ENCODE measurements at regions not wholly inside any gene's neighbourhood (a gene's known extent, or its start where the extent isn't known, plus 50 kb on each side); places are given as distances from the start of the nearest gene placed in this dataset.

- H3K27me3 ChIP-seq, result no peaks in the 10 kb centered on the region
- no peaks in the 10 kb centered on the region for H3K36me3 ChIP-seq
- in situ Hi-C loops (cut with MboI; ENCODE audit: low pct_ligation_motif_present in 1 of 4, low pct_unique_long_range_greater_than_20kb in 1 of 4, low sequenced_read_pairs in 3 of 4) (no loop called here), intact Hi-C loops (cut with DNase I; ENCODE audit: low total_unique reads) (no loop called here)
- TF ChIP-seq POLR2AphosphoS5 (IDR thresholded peaks at IDR 0.05), result no peak
- 70 to 80% methylated on average over 9 to 12 of the region's 12 CpGs for WGBS, 2 donors (ENCODE audit: low coverage in 1 of 2)
- no peaks in the 10 kb centered on the region for H3K9me3 ChIP-seq
- H3K27ac ChIP-seq, result no peak overlapping the region
- H3K4me3 ChIP-seq, result no peak overlapping the region
- DNase-seq, result no peak
- no peaks in the 10 kb centered on the region for H3K4me1 ChIP-seq
Measured at GRCh38 chr3:118705487-118706219, 329.0 kb downstream of the IGSF11 start.

GRCh38 chr3:118707991-118708390, 326.7 kb downstream of the IGSF11 start:
- no peak overlapping the region for H3K27ac ChIP-seq

GRCh38 chr3:118710532-118710931, 324.1 kb downstream of the IGSF11 start:
- in situ Hi-C loops (cut with MboI; ENCODE audit: low pct_ligation_motif_present in 1 of 4, low pct_unique_long_range_greater_than_20kb in 1 of 4, low sequenced_read_pairs in 3 of 4) (no loop called here), intact Hi-C loops (cut with DNase I; ENCODE audit: low total_unique reads) (no loop called here)
- H3K4me1 ChIP-seq, result no peaks in the 10 kb centered on the region
- H3K9me3 ChIP-seq, result no peaks in the 10 kb centered on the region
- TF ChIP-seq EP300 (IDR thresholded peaks at IDR 0.05; ENCODE audit: low read depth) (no peak), POLR2A (IDR thresholded peaks at IDR 0.05) (no peak), CTCF (IDR thresholded peaks at IDR 0.05) (no peak), POLR2AphosphoS5 (IDR thresholded peaks at IDR 0.05) (no peak)
- H3K4me3 ChIP-seq, result no peak overlapping the region
- H3K36me3 ChIP-seq, result no peaks in the 10 kb centered on the region
- no peak for DNase-seq
- no peak overlapping the region for H3K27ac ChIP-seq
- no peaks in the 10 kb centered on the region for H3K27me3 ChIP-seq
- WGBS, 2 donors (ENCODE audit: low coverage in 1 of 2), result 60 to 69% methylated on average over 2 of the region's 2 CpGs

More at GRCh38 chr3:118707991-118708390, 326.7 kb downstream of the IGSF11 start:
- TF ChIP-seq EP300 (IDR thresholded peaks at IDR 0.05; ENCODE audit: low read depth) (no peak), POLR2AphosphoS5 (IDR thresholded peaks at IDR 0.05) (no peak)
- Histone ChIP-seq H3K9me3 (no peaks in the 10 kb centered on the region), H3K36me3 (no peaks in the 10 kb centered on the region), H3K4me3 (no peak overlapping the region), H3K4me1 (no peaks in the 10 kb centered on the region), H3K27me3 (no peaks in the 10 kb centered on the region)
- intact Hi-C loops (cut with DNase I; ENCODE audit: low total_unique reads), result no loop called here
- in situ Hi-C loops (cut with MboI; ENCODE audit: low pct_ligation_motif_present in 1 of 4, low pct_unique_long_range_greater_than_20kb in 1 of 4, low sequenced_read_pairs in 3 of 4), result no loop called here
- DNase-seq, result no peak

DNA sequence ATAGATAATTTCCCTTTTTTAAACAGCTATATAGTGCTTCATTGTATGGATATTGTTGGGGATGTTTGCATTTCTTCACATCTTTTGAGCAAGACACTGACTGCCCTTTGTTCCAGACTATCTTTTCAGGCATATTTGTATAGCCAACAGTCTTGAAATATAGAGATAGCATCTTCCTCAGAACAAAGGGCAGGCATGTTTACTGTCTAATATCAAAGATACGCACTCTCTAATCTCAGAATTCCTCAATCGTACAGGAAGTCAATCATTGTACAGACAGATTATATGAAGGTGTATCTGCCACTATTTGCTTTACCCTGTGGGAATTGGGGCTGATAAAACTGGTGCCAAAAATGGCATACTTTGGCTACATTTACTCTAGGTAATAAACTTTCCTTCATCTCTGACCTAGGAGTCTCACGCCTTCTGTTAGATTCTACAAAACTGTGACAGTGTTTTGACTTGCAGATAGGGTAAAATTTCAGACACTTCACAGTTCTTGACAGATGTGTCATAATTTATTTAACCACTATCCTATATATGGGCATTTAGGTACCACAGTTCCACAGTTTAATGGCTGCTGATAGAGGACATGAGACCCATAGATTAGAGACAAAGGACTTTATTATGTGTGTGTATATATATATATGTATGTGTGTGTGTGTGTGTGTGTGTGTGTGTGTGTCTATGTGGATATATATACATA, 321.0 kb downstream of the IGSF11 start:
- TF ChIP-seq POLR2AphosphoS5 (IDR thresholded peaks at IDR 0.05) (no peak), EP300 (IDR thresholded peaks at IDR 0.05; ENCODE audit: low read depth) (no peak), CTCF (IDR thresholded peaks at IDR 0.05) (no peak), POLR2A (IDR thresholded peaks at IDR 0.05) (no peak)
- H3K4me3 ChIP-seq, result no peak overlapping the region
- no peaks in the 10 kb centered on the region for H3K9me3 ChIP-seq
- H3K36me3 ChIP-seq, result no peaks in the 10 kb centered on the region
- no peak overlapping the region for H3K27ac ChIP-seq
- H3K4me1 ChIP-seq, result no peaks in the 10 kb centered on the region
- no peaks in the 10 kb centered on the region for H3K27me3 ChIP-seq
- DNase-seq, result no peak
- intact Hi-C loops (cut with DNase I; ENCODE audit: low total_unique reads) (no loop called here), in situ Hi-C loops (cut with MboI; ENCODE audit: low pct_ligation_motif_present in 1 of 4, low pct_unique_long_range_greater_than_20kb in 1 of 4, low sequenced_read_pairs in 3 of 4) (no loop called here)
- 45 to 68% methylated on average over 3 of the region's 3 CpGs for WGBS, 2 donors (ENCODE audit: low coverage in 1 of 2)

DNA sequence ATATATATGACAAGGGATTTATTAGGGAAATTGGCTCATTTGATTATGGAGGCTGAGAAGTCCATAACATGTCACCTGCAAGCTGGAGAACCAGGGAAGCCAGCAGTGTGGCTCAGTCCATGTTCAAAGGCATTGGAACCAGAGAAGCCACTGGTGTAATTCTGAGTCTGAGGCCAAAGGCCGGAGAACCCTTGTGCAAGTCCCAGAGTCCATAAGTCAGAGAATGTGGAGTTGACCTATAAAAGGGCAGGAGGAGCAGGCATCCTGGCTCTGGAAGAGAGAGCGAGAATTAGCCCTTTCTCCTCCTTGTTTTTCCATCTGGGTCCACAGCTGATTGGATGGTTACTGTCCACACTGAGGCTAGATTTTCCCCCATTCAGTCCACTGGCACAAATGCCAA, 319.8 kb downstream of the IGSF11 start:
- 88 to 100% methylated on average over 2 of the region's 2 CpGs for WGBS, 2 donors (ENCODE audit: low coverage in 1 of 2)

More for the DNA sequence above, 319.8 kb downstream of the IGSF11 start:
- H3K4me1 ChIP-seq, result no peaks in the 10 kb centered on the region
- DNase-seq, result no peak
- no peaks in the 10 kb centered on the region for H3K36me3 ChIP-seq
- no peak overlapping the region for H3K27ac ChIP-seq
- intact Hi-C loops (cut with DNase I; ENCODE audit: low total_unique reads), result no loop called here
- no peaks in the 10 kb centered on the region for H3K27me3 ChIP-seq
- H3K9me3 ChIP-seq, result no peaks in the 10 kb centered on the region
- TF ChIP-seq CTCF (IDR thresholded peaks at IDR 0.05), result no peak
- in situ Hi-C loops (cut with MboI; ENCODE audit: low pct_ligation_motif_present in 1 of 4, low pct_unique_long_range_greater_than_20kb in 1 of 4, low sequenced_read_pairs in 3 of 4), result no loop called here
- no peak overlapping the region for H3K4me3 ChIP-seq

Data from transverse colon (tissue), 4 donors.